IMR-90 (cell line): ENCODE measurements at regions not wholly inside any gene's neighbourhood (a gene's known extent, or its start where the extent isn't known, plus 50 kb on each side); places are given as distances from the start of the nearest gene placed in this dataset.

ENCODE experiments used
- ATAC-seq: fragments of 200-7000 bp; cut with Tn5 transposase; 2 replicates; pipeline ENCODE4 v1.9.1; 2020; ENCODE audit warnings: low read depth, mild to moderate bottlenecking, moderate library complexity
- BruUV-seq: library from RNA; stranded (reverse); fragments of 400-500 nt; replicated peaks from 2 replicates; lab custom pipeline; 2021; lab: Mats Ljungman, UMichigan
- CTCF ChIA-PET: fragments of 300-600 bp; formaldehyde crosslinking; extraction: SDS; loops from one replicate; lab custom pipeline; 2021; ENCODE audit warnings: antibody characterized with exemption; lab: Yijun Ruan, JAX
- POLR2A ChIA-PET: fragments of 300-600 bp; sonication (Branson Sonifier 250); formaldehyde crosslinking; loops from one replicate; lab custom pipeline; 2022; ENCODE audit warnings: antibody characterized with exemption; ENCODE audit not compliant: unreplicated experiment; lab: Charles Lee
- DNase-seq: peaks from one replicate; pipeline ENCODE4 v3.0.0; 2013
- H2AFZ ChIP-seq: replicated peaks from 2 replicates; pipeline ENCODE3; 2013; ENCODE audit warnings: low read length, mild to moderate bottlenecking; ENCODE audit not compliant: poor library complexity
- H2AK5ac ChIP-seq: 2 replicates; pipeline ENCODE4 v1.6.1; 2013; ENCODE audit warnings: low read depth, low read length, inconsistent platforms
- H2AK9ac ChIP-seq: replicated peaks from 2 replicates; pipeline ENCODE3; 2013; ENCODE audit warnings: mild to moderate bottlenecking, low read depth, low read length, moderate library complexity; ENCODE audit not compliant: poor library complexity
- H2BK120ac ChIP-seq: 2 replicates; pipeline ENCODE4 v1.6.1; 2013; ENCODE audit warnings: low read depth, low read length, inconsistent platforms
- H2BK15ac ChIP-seq: 3 replicates; pipeline ENCODE4 v1.6.1; 2013; ENCODE audit warnings: low read depth, low read length, inconsistent platforms
- H2BK20ac ChIP-seq: 2 replicates; pipeline ENCODE4 v1.6.1; 2013; ENCODE audit warnings: low read depth, mild to moderate bottlenecking, inconsistent platforms, low read length, moderate library complexity
- H2BK5ac ChIP-seq: 2 replicates; pipeline ENCODE4 v1.6.1; 2013; ENCODE audit warnings: mild to moderate bottlenecking, low read depth, low read length, inconsistent platforms; ENCODE audit not compliant: poor library complexity, severe bottlenecking
- H3K14ac ChIP-seq: replicated peaks from 2 replicates; pipeline ENCODE4 v1.6.1; 2013; ENCODE audit warnings: low read depth, low read length, inconsistent platforms
- H3K18ac ChIP-seq: 2 replicates; pipeline ENCODE4 v1.6.1; 2013; ENCODE audit warnings: low read depth, low read length, control low read depth
- H3K23ac ChIP-seq: 2 replicates; pipeline ENCODE4 v1.6.1; 2013; ENCODE audit warnings: low read depth, low read length, inconsistent platforms
- H3K27ac ChIP-seq: 2 replicates; pipeline ENCODE4 v1.5.1; 2013; ENCODE audit warnings: mild to moderate bottlenecking, control low read depth, low read length; ENCODE audit not compliant: insufficient read depth
- H3K27me3 ChIP-seq: 2 replicates; pipeline ENCODE4 v1.6.1; 2013; ENCODE audit warnings: low read length; ENCODE audit not compliant: control insufficient read depth, insufficient read depth
- H3K36me3 ChIP-seq: 2 replicates; pipeline ENCODE4 v1.6.1; 2013; ENCODE audit warnings: low read length, mixed read lengths; ENCODE audit not compliant: control insufficient read depth, insufficient read depth
- H3K4ac ChIP-seq: 2 replicates; pipeline ENCODE4 v1.6.1; 2013; ENCODE audit warnings: low read depth, low read length, inconsistent platforms
- H3K4me1 ChIP-seq: 2 replicates; pipeline ENCODE4 v1.6.1; 2013; ENCODE audit warnings: low read length, mixed read lengths; ENCODE audit not compliant: control insufficient read depth, insufficient read depth
- H3K4me2 ChIP-seq: 2 replicates; pipeline ENCODE4 v1.6.1; 2013; ENCODE audit warnings: low read depth, mild to moderate bottlenecking, control low read depth, low read length, moderate library complexity
- H3K4me3 ChIP-seq: 2 replicates; pipeline ENCODE4 v1.5.1; 2013; ENCODE audit warnings: low read depth, mild to moderate bottlenecking, control low read depth, low read length, moderate library complexity; ENCODE audit not compliant: insufficient read depth
- H3K56ac ChIP-seq: 2 replicates; pipeline ENCODE4 v1.6.1; 2013; ENCODE audit warnings: low read length, inconsistent platforms; ENCODE audit not compliant: insufficient read depth; ENCODE audit errors: extremely low read depth
- H3K79me1 ChIP-seq, 2 experiments: 2 replicates each; pipeline ENCODE4 v1.6.1; 2013; ENCODE audit warnings: low read length in 2 of 2, inconsistent platforms in 1 of 2, low read depth in 1 of 2
- H3K9ac ChIP-seq: 2 replicates; pipeline ENCODE4 v1.6.1; 2013; ENCODE audit warnings: low read depth, low read length, control low read depth
- H3K9me1 ChIP-seq: 2 replicates; pipeline ENCODE4 v1.6.1; 2013; ENCODE audit warnings: low read length, inconsistent platforms; ENCODE audit not compliant: insufficient read depth
- H3K9me3 ChIP-seq: 2 replicates; pipeline ENCODE4 v1.6.1; 2013; ENCODE audit warnings: low read length; ENCODE audit not compliant: control insufficient read depth, insufficient read depth
- H4K20me1 ChIP-seq: 2 replicates; pipeline ENCODE4 v1.6.1; 2013; ENCODE audit warnings: low read length, inconsistent platforms; ENCODE audit not compliant: insufficient read depth
- H4K5ac ChIP-seq: 2 replicates; pipeline ENCODE4 v1.6.1; 2013; ENCODE audit warnings: mild to moderate bottlenecking, low read depth, low read length, control low read depth
- H4K8ac ChIP-seq, 2 experiments: 2 replicates each; pipeline ENCODE4 v1.6.1; 2013; ENCODE audit warnings: low read depth in 2 of 2, low read length in 2 of 2, control low read depth in 1 of 2, inconsistent platforms in 1 of 2
- H4K91ac ChIP-seq: 2 replicates; pipeline ENCODE4 v1.6.1; 2013; ENCODE audit warnings: low read depth, low read length, inconsistent platforms; ENCODE audit not compliant: insufficient read depth
- NFE2L2 ChIP-seq: fragments of 150-350 bp; IDR thresholded peaks from 2 replicates; pipeline ENCODE4 v1.6.1; 2016; ENCODE audit warnings: low read depth, mild to moderate bottlenecking, low read length
- POLR2A ChIP-seq: IDR thresholded peaks from 2 replicates; pipeline ENCODE4 v1.6.1; 2012; ENCODE audit warnings: mild to moderate bottlenecking, low read depth, low read length
- SMC3 ChIP-seq: fragments of 150-350 bp; IDR thresholded peaks from 2 replicates; pipeline ENCODE4 v1.6.1; 2016; ENCODE audit warnings: low read depth, mild to moderate bottlenecking, antibody characterized with exemption, low read length, moderate library complexity
- WGBS, 2 experiments: methylation state at CpG; one replicate each; pipeline versions ENCODE4 v1.1.5 to v1.1.7; 2013; ENCODE audit warnings: missing lambda C conversion rate in 2 of 2; ENCODE audit not compliant: insufficient read length in 1 of 2; ENCODE audit errors: extremely low coverage in 2 of 2; 5-methylcytosine and 5-hydroxymethylcytosine counted together
- dilution Hi-C: fragments of 300-500 bp; cut with HindIII; formaldehyde crosslinking; loops from one replicate; pipeline ENCODE4 v1.14.3; 2018; ENCODE audit warnings: low sequenced_read_pairs; ENCODE audit not compliant: unreplicated experiment
- in situ Hi-C: fragments of 300-500 bp; cut with MboI; formaldehyde crosslinking; loops from 3 replicates; pipeline ENCODE4 v1.14.3; 2019; ENCODE audit warnings: low sequenced_read_pairs, inconsistent platforms, mixed read lengths
- intact Hi-C: fragments of 100-400 bp; cut with micrococcal nuclease; formaldehyde crosslinking; loops from 2 replicates; pipeline ENCODE4 v1.10.0; 2022
- TF ChIP-seq, protein P1 (sequence below): fragments of 150-350 bp; IDR thresholded peaks from 2 replicates; pipeline ENCODE4 v1.6.1; 2016; ENCODE audit warnings: low read depth, mild to moderate bottlenecking, low read length, moderate library complexity, borderline replicate concordance

DNA sequence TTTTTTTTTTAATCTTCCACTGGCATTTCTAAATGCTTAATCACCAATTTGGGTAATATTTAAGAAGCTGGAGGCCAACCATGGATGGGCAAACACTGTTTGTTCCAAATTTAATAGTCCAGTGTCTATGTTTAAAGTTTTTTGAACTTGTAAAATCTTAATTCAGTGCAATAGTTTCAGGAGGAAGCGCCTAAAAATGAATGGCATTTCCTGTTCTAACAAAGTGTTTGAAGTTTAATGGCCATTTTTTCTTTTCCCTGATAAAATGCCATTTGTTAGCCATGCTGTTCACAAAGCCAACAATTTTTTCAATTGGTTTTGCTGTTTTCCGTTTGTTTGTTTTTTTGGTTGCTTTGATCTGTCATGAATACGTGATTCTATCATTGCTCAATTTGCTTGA, 552.1 kb downstream of the LMO4 start:
- no peak overlapping the region for H3K18ac ChIP-seq
- H4K8ac ChIP-seq = peak overlapping the region in 1 of 2 experiments; percentile 77; a peak in 1 of 4 replicates
- no peak overlapping the region for H2AK9ac ChIP-seq
- H3K9me1 ChIP-seq = no peaks in the 10 kb centered on the region
- no peak overlapping the region for H3K4me3 ChIP-seq
- H3K9ac ChIP-seq = no peak overlapping the region
- no peak overlapping the region for H3K14ac ChIP-seq
- H3K4me1 ChIP-seq = peaks cover 2% of the 10 kb centered on the region; the same call in 1 of the 2 replicates
- no peak overlapping the region for H2BK120ac ChIP-seq
- no peaks in the 10 kb centered on the region for H3K27me3 ChIP-seq
- no peak overlapping the region for H3K4me2 ChIP-seq
- no peak overlapping the region for H3K4ac ChIP-seq
- WGBS, 2 experiments = no CpG with 5 or more reads among the region's 3 CpGs
- H2AK5ac ChIP-seq = no peak overlapping the region
- H3K36me3 ChIP-seq = no peaks in the 10 kb centered on the region
- no peak overlapping the region for H2BK5ac ChIP-seq
- H3K56ac ChIP-seq = no peak overlapping the region
- H3K23ac ChIP-seq = no peak overlapping the region
- BruUV-seq = no TSS peak
- no peaks in the 10 kb centered on the region for H4K20me1 ChIP-seq
- ChIA-PET CTCF (no interaction called here), POLR2A (no interaction called here)
- H2BK15ac ChIP-seq = 0 out of 3 replicates have a peak overlapping the region, but pooled peaks have one; percentile 44
- DNase-seq = peak; percentile 8
- no peaks in the 10 kb centered on the region for H3K9me3 ChIP-seq
- ATAC-seq = no peak
- no peak overlapping the region for H4K5ac ChIP-seq
- no peak overlapping the region for H3K27ac ChIP-seq
- no peak for TF ChIP-seq NFE2L2
- TF ChIP-seq, protein P1, sequence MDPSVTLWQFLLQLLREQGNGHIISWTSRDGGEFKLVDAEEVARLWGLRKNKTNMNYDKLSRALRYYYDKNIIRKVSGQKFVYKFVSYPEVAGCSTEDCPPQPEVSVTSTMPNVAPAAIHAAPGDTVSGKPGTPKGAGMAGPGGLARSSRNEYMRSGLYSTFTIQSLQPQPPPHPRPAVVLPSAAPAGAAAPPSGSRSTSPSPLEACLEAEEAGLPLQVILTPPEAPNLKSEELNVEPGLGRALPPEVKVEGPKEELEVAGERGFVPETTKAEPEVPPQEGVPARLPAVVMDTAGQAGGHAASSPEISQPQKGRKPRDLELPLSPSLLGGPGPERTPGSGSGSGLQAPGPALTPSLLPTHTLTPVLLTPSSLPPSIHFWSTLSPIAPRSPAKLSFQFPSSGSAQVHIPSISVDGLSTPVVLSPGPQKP = no peak
- no peak for TF ChIP-seq SMC3
- TF ChIP-seq POLR2A = no peak
- dilution Hi-C loops (no loop called here), in situ Hi-C loops (no loop called here), intact Hi-C loops (no loop called here)
- H2BK20ac ChIP-seq = no peak overlapping the region
- H2AFZ ChIP-seq = no peak overlapping the region
- no peak overlapping the region for H4K91ac ChIP-seq
- H3K79me1 ChIP-seq = no peaks in the 10 kb centered on the region
